ENCODE measurements at regions not wholly inside any gene's neighbourhood (a gene's known extent, or its start where the extent isn't known, plus 50 kb on each side); places are given as distances from the start of the nearest gene placed in this dataset.
"Not testable (repeated sequence)": the region's sequence is repeated elsewhere in the genome, so short reads cannot be mapped to it uniquely, and the experiment has no call there.

GRCh38 chr1:30462826-30463425 lies 260.5 kb downstream of the MATN1 start:
- DNase-seq (ENCODE audit: low spot score): no peak

DNA sequence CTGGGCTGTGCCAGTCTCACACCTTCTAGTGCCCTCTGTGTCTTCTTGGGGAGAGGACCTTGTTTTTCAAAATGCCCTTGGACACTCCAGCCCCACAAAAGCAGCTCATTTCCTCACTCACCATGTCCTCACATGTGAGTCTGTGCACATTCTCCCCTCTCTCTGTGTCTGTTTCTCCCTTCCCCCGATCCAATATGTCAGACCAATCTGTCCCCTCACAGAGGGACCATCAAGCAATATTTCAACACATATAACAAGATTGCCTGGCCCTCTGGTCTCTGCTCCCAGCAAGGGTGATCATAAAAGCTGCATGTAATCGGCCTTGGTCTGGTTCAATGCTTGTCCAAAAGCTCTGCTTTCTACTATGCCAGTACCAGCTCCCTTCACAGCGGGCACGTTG lies 261.2 kb downstream of the MATN1 start:
- DNase-seq (ENCODE audit: low spot score): no peak

- no peak for DNase-seq (ENCODE audit: low spot score)
Observed at GRCh38 chr1:30461640-30462039, 261.7 kb downstream of the MATN1 start.

DNA sequence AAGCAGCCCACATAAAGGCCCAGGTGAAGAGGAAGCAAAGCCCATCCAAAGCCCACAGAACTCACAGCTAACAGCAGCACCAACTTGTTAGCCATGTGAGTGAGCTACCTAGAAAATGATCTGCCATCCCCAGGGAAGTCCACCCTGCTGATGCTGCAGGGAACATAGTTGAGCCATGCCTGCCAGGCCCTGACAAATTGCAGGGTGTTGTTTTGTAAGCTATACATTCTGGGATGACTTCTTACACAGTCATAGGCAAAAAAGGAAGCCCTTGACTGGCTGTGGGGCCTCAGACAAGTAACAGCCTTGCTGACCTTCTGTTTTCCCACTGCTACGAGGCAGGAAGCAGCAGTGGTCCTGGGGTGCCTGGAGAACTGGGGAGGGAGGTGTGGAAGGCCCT lies 262.7 kb downstream of the MATN1 start:
- DNase-seq (ENCODE audit: low spot score): no peak

DNA sequence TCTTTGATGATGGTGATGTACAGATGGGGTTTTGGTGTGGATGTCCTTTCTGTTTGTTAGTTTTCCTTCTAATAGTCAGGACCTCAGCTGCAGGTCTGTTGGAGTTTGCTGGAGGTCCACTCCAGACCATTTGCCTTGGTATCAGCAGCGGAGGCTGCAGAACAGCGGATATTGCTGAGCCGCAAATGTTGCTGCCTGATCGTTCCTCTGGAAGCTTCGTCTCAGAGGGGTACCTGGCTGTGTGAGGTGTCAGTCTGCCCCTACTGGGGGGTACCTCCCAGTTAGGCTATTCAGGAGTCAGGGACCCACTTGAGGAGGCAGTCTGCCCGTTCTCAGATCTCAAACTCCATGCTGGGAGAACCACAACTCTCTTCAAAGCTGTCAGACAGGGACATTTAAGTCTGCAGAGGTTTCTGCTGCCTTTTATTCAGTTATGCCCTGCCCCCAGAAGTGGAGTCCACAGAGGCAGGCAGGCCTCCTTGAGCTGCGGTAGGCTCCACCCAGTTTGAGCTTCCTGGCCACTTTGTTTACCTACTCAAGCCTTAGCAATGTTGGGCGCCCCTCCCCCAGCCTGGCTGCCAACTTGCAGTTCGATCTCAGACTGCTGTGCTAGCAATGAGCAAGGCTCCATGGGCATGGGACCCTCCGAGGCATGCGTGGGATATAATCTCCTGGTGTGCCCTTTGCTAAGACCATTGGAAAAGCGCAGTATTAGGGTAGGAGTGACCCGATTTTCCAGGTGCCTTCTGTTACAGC lies 264.5 kb downstream of the MATN1 start:
- not testable (repeated sequence) for DNase-seq (ENCODE audit: low spot score)

- no peak for DNase-seq (ENCODE audit: low spot score)
Observed at GRCh38 chr1:30452925-30453324, 270.5 kb downstream of the MATN1 start.

- no peak for DNase-seq (ENCODE audit: low spot score)
Observed at GRCh38 chr1:30452170-30452569, 271.2 kb downstream of the MATN1 start.

DNA sequence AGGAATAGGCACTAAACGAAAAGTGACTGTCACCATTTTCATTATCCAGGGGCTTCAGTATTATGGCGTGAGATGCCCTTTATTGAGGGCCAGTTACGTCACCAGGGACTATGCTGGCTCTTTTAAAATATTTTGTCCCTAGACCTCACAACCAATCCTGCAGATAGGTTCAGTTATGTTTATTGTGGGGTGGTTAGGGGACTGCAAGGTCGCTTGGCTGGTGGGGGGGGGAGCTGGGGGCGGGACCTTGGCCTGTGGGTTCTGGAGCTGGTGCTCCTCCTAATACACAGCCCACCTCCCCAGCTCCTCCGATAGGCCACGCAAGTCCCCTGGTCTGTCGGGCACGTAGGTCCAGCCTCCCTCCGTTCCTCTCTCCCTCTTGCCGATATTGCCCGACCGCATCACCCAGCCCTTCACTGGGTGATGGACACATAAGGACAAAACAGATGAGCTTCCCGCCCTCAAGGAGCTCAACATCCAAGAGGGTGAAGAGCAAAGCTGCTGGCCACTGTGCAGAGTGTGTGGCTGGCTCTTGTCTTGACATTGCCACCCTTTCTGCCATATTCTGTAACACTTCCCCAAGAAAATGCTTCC lies 271.8 kb downstream of the MATN1 start:
- DNase-seq (ENCODE audit: low spot score): no peak

GRCh38 chr1:30450818-30451233 lies 272.6 kb downstream of the MATN1 start:
- no peak for DNase-seq (ENCODE audit: low spot score)

DNA sequence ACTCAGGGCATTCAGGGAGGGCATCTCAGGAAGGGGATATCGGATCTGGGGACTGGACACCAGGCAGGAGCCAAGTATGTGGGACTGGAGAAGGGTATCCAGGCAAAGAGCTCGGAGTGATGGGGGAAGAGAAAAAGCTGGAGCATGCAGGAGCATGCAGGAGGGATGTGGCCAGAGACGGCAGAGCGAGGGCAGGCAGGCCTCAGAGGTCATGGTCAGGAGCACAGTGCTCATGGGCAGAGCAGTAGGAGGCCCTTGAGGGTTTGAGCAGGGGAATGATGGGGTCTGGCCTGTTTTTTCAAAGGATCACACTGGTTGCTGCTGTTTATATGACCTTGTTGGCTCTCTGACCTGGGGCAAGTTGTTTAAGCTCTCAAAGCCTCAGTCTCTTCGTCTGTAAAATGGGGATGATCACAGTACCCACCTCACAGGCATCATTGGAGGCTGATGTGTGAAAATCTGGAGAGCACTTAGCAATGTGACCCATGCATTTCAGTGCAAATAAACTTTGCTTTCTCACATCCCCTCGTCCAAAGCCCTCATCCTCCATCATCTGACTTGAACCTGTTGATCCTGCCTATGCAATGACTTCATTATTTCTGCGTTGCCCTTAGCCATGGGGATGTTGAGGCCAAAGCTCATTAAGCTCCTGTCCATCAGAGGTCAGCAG lies 273.1 kb downstream of the MATN1 start:
- DNase-seq (ENCODE audit: low spot score): no peak

DNA sequence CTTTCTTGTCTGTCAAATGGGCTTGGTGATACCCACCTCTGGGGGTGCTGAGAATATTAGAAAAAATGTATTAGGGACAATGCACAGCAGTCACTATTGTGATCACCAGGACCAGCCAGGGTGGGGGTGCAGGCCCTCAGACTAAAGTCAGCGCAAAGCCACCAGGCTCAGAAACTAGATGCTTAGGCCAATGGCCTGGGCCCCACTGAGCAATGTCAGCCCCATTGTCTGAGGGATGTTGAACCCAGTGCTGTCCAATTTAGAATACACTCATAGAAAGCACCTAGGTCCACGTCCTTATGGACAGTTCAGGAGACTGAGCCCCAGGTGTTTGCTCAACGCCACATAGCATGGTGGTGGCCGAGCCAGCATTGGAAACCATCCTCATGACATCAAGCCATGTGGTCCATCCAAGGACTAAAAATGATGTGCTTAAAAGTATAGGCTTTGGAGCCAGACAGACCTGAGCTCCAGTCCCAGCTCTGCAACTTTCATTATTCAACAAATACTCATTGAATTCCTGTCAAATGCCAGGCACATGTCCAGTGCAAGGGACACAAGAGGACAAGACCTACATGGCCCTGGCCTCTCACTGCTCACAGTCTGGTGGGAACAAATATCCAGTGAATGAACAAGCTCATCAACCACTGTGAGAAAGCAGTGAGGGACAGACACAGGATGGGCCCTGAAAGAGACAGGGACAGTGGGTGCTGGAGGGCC lies 273.8 kb downstream of the MATN1 start:
- no peak for DNase-seq (ENCODE audit: low spot score)

DNA sequence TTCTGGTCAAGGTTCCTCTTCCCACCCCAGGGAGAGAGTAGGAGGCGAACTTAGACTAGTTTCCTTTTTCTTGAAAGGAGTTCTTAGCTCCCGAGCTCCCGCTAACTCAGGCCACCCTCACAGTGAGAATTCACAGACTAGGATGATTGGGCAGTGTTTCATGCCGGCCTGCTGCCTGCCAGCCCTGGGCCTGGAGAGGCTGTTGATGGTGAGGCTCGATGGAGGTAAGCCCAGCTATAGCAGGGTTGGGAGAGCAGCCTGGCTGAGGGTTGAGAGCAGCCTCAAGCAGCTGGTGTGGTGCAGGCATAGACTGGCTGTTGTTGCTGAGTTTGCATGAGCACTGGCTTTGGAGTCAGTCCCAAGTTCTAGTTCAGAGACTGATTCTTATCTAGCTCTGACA lies 274.4 kb downstream of the MATN1 start:
- DNase-seq (ENCODE audit: low spot score): no peak

DNA sequence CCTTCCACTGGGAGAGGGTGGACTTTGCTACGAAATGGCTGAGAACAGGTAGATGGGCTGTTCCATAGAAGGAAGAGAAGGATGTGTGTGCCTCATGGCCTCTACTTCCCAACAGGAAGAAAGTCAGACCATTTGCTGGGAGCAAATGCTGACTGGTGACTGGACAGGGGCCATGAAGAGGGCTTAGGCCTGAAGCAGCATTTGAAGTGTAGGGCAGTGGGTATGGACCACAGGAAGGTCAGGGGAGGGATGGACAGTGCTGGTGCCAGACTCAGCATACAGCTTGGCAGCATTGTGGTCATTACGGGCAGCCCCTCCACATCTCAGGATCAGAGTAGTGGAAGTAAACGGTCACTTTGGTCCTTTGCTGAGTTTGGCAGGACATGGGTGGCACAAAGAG lies 275.7 kb downstream of the MATN1 start:
- no peak for DNase-seq (ENCODE audit: low spot score)

DNA sequence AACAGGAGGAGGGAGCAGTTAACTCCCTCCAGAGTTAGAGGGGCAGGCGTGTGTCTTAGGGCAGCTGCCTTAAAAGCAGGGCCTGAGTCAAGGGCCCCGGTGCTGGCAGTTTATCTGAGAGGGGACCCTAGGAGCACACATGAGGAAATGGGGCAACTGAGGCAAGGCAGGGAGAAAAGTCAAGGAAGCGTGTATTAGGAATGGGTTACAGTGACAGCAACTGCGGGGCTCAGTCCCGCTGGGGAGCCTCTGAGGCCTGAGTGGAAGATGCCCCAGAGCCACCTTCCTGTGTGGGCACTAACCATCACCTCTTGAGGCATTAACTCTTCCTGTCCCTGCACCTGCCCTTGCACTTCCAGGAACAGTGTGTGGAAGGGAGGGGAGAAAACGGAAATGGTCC lies 276.3 kb downstream of the MATN1 start:
- DNase-seq (ENCODE audit: low spot score): no peak

DNA sequence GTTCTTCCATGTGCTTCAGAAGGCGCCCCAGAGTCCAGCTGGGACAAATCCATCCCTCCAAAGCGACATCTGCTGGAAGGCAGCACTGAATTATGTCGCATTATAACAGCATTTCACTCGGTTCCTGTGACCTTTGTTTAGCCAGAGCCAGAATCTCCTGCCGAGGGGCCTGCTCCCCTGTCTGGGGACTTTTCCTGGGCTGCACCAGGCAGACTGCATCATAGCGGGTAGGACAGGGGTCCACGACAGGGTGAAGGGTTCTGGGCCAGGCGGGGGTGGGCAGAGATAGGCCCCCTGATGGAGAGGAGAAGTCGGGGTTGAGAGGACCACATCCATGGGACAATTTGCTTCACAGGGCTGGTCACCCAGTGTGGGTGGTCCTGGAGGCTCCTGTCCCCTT lies 276.9 kb downstream of the MATN1 start:
- no peak for DNase-seq (ENCODE audit: low spot score)

GRCh38 chr1:30446095-30446494 lies 277.3 kb downstream of the MATN1 start:
- no peak for DNase-seq (ENCODE audit: low spot score)

DNA sequence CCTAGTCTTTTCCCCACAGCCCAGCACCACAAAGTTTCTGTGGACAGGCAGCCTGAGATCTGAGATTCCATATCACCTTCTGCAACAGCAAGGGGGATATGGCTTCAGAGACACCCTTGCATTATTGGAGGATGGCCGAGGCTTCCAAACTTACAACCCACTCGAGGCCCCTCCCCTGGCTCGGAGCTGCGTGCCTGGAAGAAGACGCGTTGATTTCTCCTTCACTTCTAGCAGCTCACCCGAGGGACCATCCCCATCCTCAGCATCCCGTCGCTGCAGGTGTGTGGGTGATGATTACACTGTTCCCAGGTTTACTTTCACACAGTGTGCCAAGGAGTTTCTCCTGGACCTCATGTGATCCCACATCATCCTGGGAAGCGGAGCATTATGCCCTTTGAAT lies 277.9 kb downstream of the MATN1 start:
- DNase-seq (ENCODE audit: low spot score): no peak

DNA sequence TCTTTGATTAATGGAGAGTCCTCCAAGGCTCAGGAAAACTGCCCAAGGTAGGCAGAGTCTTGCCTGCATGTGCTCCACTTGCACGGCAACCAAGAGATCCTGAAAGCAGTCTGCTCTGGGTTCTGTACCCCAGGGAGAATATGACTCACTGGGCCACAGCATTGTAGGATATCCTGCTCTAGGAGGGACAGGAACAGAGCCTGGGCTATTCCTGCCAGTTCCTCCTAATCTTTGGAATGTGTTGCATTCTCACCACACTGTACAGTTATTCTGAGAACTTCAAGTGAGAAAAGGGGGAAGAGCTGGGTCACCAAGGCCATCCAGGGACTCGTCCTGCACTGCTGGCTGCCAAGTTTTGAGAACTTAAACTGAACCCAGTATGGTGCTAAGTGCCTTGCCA lies 278.5 kb downstream of the MATN1 start:
- DNase-seq (ENCODE audit: low spot score): no peak

DNA sequence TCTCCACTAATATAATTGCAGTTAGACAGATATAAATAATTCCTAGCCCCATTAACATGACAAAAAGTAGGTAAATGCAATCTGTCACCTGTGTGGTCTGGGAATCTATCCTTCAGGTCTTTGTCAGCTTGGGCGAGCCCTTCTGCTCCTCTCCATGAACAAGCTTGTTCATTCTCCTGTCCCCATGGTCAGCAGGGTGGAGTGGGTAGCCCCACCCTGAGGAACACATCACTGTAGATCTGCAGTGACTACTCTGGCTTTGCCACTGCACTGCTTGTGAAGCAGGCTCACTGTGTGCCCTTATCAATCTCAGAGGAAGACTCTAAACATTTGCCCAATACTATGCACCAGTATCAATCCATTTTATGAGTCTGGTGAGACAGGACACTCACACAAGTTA lies 279.0 kb downstream of the MATN1 start:
- DNase-seq (ENCODE audit: low spot score): no peak

- not testable (repeated sequence) for DNase-seq (ENCODE audit: low spot score)
Observed at GRCh38 chr1:30438274-30438673, 285.1 kb downstream of the MATN1 start.

DNA sequence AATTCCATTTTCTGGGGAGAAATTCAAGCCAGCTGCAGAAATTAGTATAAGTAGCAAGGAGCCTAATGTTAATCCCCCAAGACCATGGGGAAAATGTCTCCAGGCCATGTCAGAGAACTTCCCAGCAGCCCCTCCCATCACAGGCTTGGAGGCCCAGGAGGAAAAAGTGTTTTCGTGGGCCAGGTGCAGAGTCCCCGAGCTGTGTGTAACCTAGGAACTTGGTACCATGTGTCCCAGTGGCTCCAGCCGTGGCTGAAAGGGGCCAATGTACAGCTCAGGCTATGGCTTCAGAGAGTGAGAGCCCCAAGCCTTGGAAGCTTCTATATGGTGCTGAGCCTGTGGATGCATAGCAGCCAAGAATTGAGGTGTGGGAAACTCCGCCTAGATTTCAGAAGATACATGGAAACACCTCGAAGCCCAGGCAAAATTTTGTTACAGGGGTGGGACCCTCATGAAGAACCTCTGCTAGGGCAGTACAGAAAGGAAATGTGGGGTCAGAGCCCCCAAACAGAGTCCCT lies 286.3 kb downstream of the MATN1 start:
- no peak for DNase-seq (ENCODE audit: low spot score)

GRCh38 chr1:30427545-30427944 lies 295.8 kb downstream of the MATN1 start:
- no peak for DNase-seq (ENCODE audit: low spot score)

Data from SK-N-DZ (cell line).